ENCODE measurements at regions not wholly inside any gene's neighbourhood (a gene's known extent, or its start where the extent isn't known, plus 50 kb on each side); places are given as distances from the start of the nearest gene placed in this dataset.

- Histone ChIP-seq H3K9ac (ENCODE audit: low read depth, low read length) (no peak overlapping the region), H3K9me3 (ENCODE audit: insufficient read depth, low read depth, low read length) (no peaks in the 10 kb centered on the region), H3K4me3 (ENCODE audit: low read length) (no peak overlapping the region), H3K27ac (ENCODE audit: low read depth, low read length) (no peak overlapping the region), H3K36me3 (ENCODE audit: insufficient read depth, low read length) (no peaks in the 10 kb centered on the region), H3K27me3 (ENCODE audit: insufficient read depth, low read length) (no peaks in the 10 kb centered on the region), H3K4me1 (ENCODE audit: insufficient read depth, low read length) (no peaks in the 10 kb centered on the region)
- no CpG with 5 or more reads among the region's 1 CpG for WGBS
Measured at GRCh38 chr7:136664537-136664936, 203.9 kb upstream of the CHRM2 start.

- no peak overlapping the region for H3K4me3 ChIP-seq (ENCODE audit: low read length)
- H3K9me3 ChIP-seq (ENCODE audit: insufficient read depth, low read depth, low read length), result no peaks in the 10 kb centered on the region
- H3K36me3 ChIP-seq (ENCODE audit: insufficient read depth, low read length), result no peaks in the 10 kb centered on the region
- no peak overlapping the region for H3K9ac ChIP-seq (ENCODE audit: low read depth, low read length)
- no peaks in the 10 kb centered on the region for H3K4me1 ChIP-seq (ENCODE audit: insufficient read depth, low read length)
- H3K27me3 ChIP-seq (ENCODE audit: insufficient read depth, low read length), result no peaks in the 10 kb centered on the region
- no peak overlapping the region for H3K27ac ChIP-seq (ENCODE audit: low read depth, low read length)
- 94% methylated on average over 2 of the region's 2 CpGs for WGBS
Measured at GRCh38 chr7:136657482-136657921, 210.9 kb upstream of the CHRM2 start.

GRCh38 chr7:136656516-136656915 is 211.9 kb upstream of the CHRM2 start:
- Histone ChIP-seq H3K9me3 (ENCODE audit: insufficient read depth, low read depth, low read length) (no peaks in the 10 kb centered on the region), H3K9ac (ENCODE audit: low read depth, low read length) (no peak overlapping the region), H3K4me3 (ENCODE audit: low read length) (no peak overlapping the region), H3K36me3 (ENCODE audit: insufficient read depth, low read length) (no peaks in the 10 kb centered on the region), H3K4me1 (ENCODE audit: insufficient read depth, low read length) (no peaks in the 10 kb centered on the region), H3K27ac (ENCODE audit: low read depth, low read length) (no peak overlapping the region), H3K27me3 (ENCODE audit: insufficient read depth, low read length) (no peaks in the 10 kb centered on the region)
- WGBS, result no CpG with 5 or more reads among the region's 1 CpG

- Histone ChIP-seq H3K4me3 (ENCODE audit: low read length) (no peak overlapping the region), H3K9me3 (ENCODE audit: insufficient read depth, low read depth, low read length) (no peaks in the 10 kb centered on the region), H3K27ac (ENCODE audit: low read depth, low read length) (no peak overlapping the region), H3K36me3 (ENCODE audit: insufficient read depth, low read length) (no peaks in the 10 kb centered on the region), H3K4me1 (ENCODE audit: insufficient read depth, low read length) (no peaks in the 10 kb centered on the region), H3K9ac (ENCODE audit: low read depth, low read length) (no peak overlapping the region), H3K27me3 (ENCODE audit: insufficient read depth, low read length) (no peaks in the 10 kb centered on the region)
Measured at GRCh38 chr7:136655414-136655813, 213.0 kb upstream of the CHRM2 start.

GRCh38 chr7:136654406-136654805 is 214.0 kb upstream of the CHRM2 start:
- Histone ChIP-seq H3K27me3 (ENCODE audit: insufficient read depth, low read length) (no peaks in the 10 kb centered on the region), H3K27ac (ENCODE audit: low read depth, low read length) (no peak overlapping the region), H3K4me3 (ENCODE audit: low read length) (no peak overlapping the region), H3K4me1 (ENCODE audit: insufficient read depth, low read length) (no peaks in the 10 kb centered on the region), H3K9ac (ENCODE audit: low read depth, low read length) (no peak overlapping the region), H3K9me3 (ENCODE audit: insufficient read depth, low read depth, low read length) (no peaks in the 10 kb centered on the region), H3K36me3 (ENCODE audit: insufficient read depth, low read length) (no peaks in the 10 kb centered on the region)
- WGBS, result 94% methylated on average over 2 of the region's 3 CpGs

- no peaks in the 10 kb centered on the region for H3K9me3 ChIP-seq (ENCODE audit: insufficient read depth, low read depth, low read length)
- no peaks in the 10 kb centered on the region for H3K36me3 ChIP-seq (ENCODE audit: insufficient read depth, low read length)
- no peak overlapping the region for H3K27ac ChIP-seq (ENCODE audit: low read depth, low read length)
- no peak overlapping the region for H3K9ac ChIP-seq (ENCODE audit: low read depth, low read length)
- 96% methylated on average over 3 of the region's 3 CpGs for WGBS
- no peaks in the 10 kb centered on the region for H3K4me1 ChIP-seq (ENCODE audit: insufficient read depth, low read length)
- no peak overlapping the region for H3K4me3 ChIP-seq (ENCODE audit: low read length)
- no peaks in the 10 kb centered on the region for H3K27me3 ChIP-seq (ENCODE audit: insufficient read depth, low read length)
Measured at GRCh38 chr7:136652635-136653370, 215.6 kb upstream of the CHRM2 start.

- H3K36me3 ChIP-seq (ENCODE audit: insufficient read depth, low read length), result no peaks in the 10 kb centered on the region
- no peak overlapping the region for H3K4me3 ChIP-seq (ENCODE audit: low read length)
- no peaks in the 10 kb centered on the region for H3K9me3 ChIP-seq (ENCODE audit: insufficient read depth, low read depth, low read length)
- no peaks in the 10 kb centered on the region for H3K27me3 ChIP-seq (ENCODE audit: insufficient read depth, low read length)
- 96% methylated on average over 1 of the region's 1 CpG for WGBS
- H3K9ac ChIP-seq (ENCODE audit: low read depth, low read length), result no peak overlapping the region
- no peak overlapping the region for H3K27ac ChIP-seq (ENCODE audit: low read depth, low read length)
- H3K4me1 ChIP-seq (ENCODE audit: insufficient read depth, low read length), result peaks cover 10% of the 10 kb centered on the region
Measured at GRCh38 chr7:136640977-136641376, 227.5 kb upstream of the CHRM2 start.

GRCh38 chr7:136637813-136638212 is 230.6 kb upstream of the CHRM2 start:
- H3K27ac ChIP-seq (ENCODE audit: low read depth, low read length), result no peak overlapping the region
- H3K27me3 ChIP-seq (ENCODE audit: insufficient read depth, low read length), result no peaks in the 10 kb centered on the region
- no peak overlapping the region for H3K9ac ChIP-seq (ENCODE audit: low read depth, low read length)
- H3K4me1 ChIP-seq (ENCODE audit: insufficient read depth, low read length), result peaks cover 10% of the 10 kb centered on the region
- no peaks in the 10 kb centered on the region for H3K36me3 ChIP-seq (ENCODE audit: insufficient read depth, low read length)
- no peak overlapping the region for H3K4me3 ChIP-seq (ENCODE audit: low read length)
- WGBS, result no CpG with 5 or more reads among the region's 2 CpGs
- H3K9me3 ChIP-seq (ENCODE audit: insufficient read depth, low read depth, low read length), result no peaks in the 10 kb centered on the region

- WGBS, result 84% methylated on average over 3 of the region's 3 CpGs
- no peaks in the 10 kb centered on the region for H3K9me3 ChIP-seq (ENCODE audit: insufficient read depth, low read depth, low read length)
- peaks cover 10% of the 10 kb centered on the region for H3K4me1 ChIP-seq (ENCODE audit: insufficient read depth, low read length)
- H3K27ac ChIP-seq (ENCODE audit: low read depth, low read length), result no peak overlapping the region
- H3K36me3 ChIP-seq (ENCODE audit: insufficient read depth, low read length), result no peaks in the 10 kb centered on the region
- no peak overlapping the region for H3K4me3 ChIP-seq (ENCODE audit: low read length)
- H3K27me3 ChIP-seq (ENCODE audit: insufficient read depth, low read length), result no peaks in the 10 kb centered on the region
- no peak overlapping the region for H3K9ac ChIP-seq (ENCODE audit: low read depth, low read length)
Measured at GRCh38 chr7:136635751-136636150, 232.7 kb upstream of the CHRM2 start.

GRCh38 chr7:136618818-136619217 is 249.6 kb upstream of the CHRM2 start:
- H3K4me1 ChIP-seq (ENCODE audit: insufficient read depth, low read length), result no peaks in the 10 kb centered on the region
- no peak overlapping the region for H3K4me3 ChIP-seq (ENCODE audit: low read length)
- H3K27me3 ChIP-seq (ENCODE audit: insufficient read depth, low read length), result peaks cover 10% of the 10 kb centered on the region; the same call in 1 of the 2 replicates
- no peak overlapping the region for H3K9ac ChIP-seq (ENCODE audit: low read depth, low read length)
- H3K27ac ChIP-seq (ENCODE audit: low read depth, low read length), result no peak overlapping the region
- H3K36me3 ChIP-seq (ENCODE audit: insufficient read depth, low read length), result no peaks in the 10 kb centered on the region
- no peaks in the 10 kb centered on the region for H3K9me3 ChIP-seq (ENCODE audit: insufficient read depth, low read depth, low read length)

GRCh38 chr7:136617176-136617575 is 251.3 kb upstream of the CHRM2 start:
- H3K27me3 ChIP-seq (ENCODE audit: insufficient read depth, low read length), result peaks cover 10% of the 10 kb centered on the region; the same call in 1 of the 2 replicates
- no CpG with 5 or more reads among the region's 2 CpGs for whole genome bisulfite sequencing

More at GRCh38 chr7:136617176-136617575, 251.3 kb upstream of the CHRM2 start:
- H3K27ac ChIP-seq (ENCODE audit: low read depth, low read length), result no peak overlapping the region
- no peak overlapping the region for H3K9ac ChIP-seq (ENCODE audit: low read depth, low read length)
- no peaks in the 10 kb centered on the region for H3K9me3 ChIP-seq (ENCODE audit: insufficient read depth, low read depth, low read length)
- H3K36me3 ChIP-seq (ENCODE audit: insufficient read depth, low read length), result no peaks in the 10 kb centered on the region
- H3K4me1 ChIP-seq (ENCODE audit: insufficient read depth, low read length), result no peaks in the 10 kb centered on the region
- H3K4me3 ChIP-seq (ENCODE audit: low read length), result no peak overlapping the region

Measured in HUES64 (cell line).